RCC 7860 (cell line): ENCODE measurements at regions not wholly inside any gene's neighbourhood (a gene's known extent, or its start where the extent isn't known, plus 50 kb on each side); places are given as distances from the start of the nearest gene placed in this dataset.
"Not testable (repeated sequence)": the region's sequence is repeated elsewhere in the genome, so short reads cannot be mapped to it uniquely, and the experiment has no call there.

ENCODE experiments used
- DNase-seq: peaks from one replicate; pipeline ENCODE4 v3.0.0-alpha.2; 2015; ENCODE audit warnings: low spot score
- FAIRE-seq: peaks from 2 replicates; lab custom pipeline; 2012; peaks lifted over from hg19 to GRCh38; lab: Jason Lieb, UNC

DNA sequence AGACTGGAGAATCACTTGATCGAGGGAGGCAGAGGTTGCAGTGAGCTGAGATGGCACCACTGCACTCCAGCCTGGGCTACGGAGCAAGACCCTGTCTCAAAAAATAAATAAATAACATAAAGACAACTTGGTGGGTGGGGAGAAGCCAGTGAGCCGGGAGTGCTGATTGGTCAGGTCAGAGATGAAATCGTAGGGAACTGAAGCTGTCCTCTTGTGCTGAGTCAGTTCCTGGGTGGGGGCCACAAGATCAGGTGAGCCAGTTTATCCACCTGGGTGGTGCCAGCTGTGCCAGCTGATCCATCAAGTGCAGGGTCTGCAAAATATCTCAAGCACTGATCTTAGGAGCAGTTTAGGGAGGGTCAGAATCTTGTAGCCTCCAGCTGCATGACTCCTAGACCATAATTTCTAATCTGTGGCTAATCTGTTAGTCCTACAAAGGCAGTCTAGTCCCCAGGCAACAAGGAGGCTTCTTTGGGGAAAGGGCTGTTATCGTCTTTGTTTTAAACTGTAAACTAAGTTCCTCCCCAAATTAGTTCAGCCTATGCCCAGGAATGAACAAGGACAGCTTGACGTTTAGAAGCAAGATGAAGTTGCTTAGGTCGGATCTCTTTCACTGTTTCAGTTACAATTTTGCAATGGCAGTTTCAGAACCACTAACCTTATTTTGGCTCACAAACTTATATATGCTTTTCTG is 221.5 kb upstream of the MYLIP start:
- DNase-seq, FAIRE-seq: not testable (repeated sequence)

GRCh38 chr6:15906420-15907016 is 222.4 kb upstream of the MYLIP start:
- no peak for FAIRE-seq
- DNase-seq: no peak

- DNase-seq (peak; percentile 70), FAIRE-seq (no peak)
These were observed 223.1 kb upstream of the MYLIP start for GRCh38 chr6:15905488-15906419.

DNA sequence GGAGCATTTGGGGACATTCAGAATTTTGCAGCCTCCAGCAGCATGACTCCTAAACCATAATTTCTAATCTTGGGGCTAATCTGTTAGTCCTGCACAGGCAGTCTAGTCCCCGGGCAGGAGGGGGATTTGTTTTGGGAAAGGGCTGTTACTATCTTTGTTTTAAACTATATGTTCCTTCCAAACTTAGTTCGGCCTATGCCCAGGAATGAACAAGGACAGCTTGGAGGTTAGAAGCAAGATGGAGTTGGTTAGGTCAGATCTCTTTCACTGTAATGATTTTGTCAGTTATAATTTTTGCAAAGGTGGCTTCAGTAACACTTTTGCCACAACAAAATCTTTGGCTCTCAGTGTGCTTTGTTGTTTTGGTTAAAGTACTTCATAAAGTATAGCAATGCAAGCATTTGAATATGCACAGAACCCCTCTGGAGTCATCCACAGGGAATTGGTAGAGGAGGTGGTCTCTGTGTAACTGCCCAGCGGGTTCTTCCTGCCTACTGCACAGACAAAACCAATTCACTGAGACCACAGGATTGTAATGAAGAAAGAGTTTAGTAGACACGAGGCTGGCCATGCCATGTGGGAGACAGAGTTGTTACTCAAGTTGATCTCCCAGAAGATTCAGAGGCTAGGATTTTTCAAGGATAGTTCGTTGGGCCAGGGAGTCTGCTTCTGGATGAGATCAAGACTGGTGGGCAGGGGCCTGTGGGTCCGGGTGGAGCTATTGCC is 224.1 kb upstream of the MYLIP start:
- FAIRE-seq (no peak), DNase-seq (no peak)

GRCh38 chr6:15901141-15902115 is 227.5 kb upstream of the MYLIP start:
- FAIRE-seq (no peak), DNase-seq (peak; percentile 13)

- no peak for DNase-seq
- FAIRE-seq: no peak
These were observed 230.2 kb upstream of the MYLIP start for GRCh38 chr6:15898693-15899092.

- FAIRE-seq (no peak), DNase-seq (no peak)
These were observed 231.6 kb upstream of the MYLIP start for GRCh38 chr6:15897063-15897876.

DNA sequence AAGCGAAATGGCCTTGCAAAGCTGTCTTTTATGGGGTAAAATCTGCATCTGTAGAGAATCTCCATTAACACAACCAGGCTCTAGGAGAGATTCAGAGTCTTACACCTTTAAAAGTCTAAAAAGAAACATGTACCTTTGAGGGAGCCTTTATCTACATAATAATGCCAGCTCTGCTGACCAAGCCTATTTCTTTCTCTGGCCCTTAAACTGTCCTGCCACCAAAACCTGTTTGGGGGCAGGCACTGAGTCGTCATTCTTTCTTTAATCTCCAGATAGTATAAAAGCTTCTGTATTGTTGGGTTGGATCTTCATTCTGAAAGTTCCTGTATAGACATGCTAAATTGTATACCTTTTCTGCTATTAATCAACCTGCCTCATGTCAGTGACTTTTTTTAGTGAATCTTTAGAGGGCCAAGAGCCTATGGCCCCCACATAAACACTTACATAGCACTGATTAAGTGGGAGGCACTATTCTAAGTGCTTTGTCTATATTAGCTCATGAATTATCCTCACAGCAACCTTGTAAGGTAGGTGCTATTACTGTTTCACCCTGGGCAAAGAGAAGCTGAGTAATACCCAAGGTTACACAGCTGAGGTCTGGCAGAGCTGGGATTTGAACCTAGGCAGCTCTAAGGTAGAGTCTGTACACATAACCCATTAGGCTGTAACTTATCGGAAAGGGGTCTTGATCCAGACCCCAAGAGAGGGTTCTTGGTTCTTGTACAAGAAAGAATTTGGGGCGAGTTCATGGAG is 232.3 kb upstream of the DTNBP1 start:
- no peak for DNase-seq
- no peak for FAIRE-seq

DNA sequence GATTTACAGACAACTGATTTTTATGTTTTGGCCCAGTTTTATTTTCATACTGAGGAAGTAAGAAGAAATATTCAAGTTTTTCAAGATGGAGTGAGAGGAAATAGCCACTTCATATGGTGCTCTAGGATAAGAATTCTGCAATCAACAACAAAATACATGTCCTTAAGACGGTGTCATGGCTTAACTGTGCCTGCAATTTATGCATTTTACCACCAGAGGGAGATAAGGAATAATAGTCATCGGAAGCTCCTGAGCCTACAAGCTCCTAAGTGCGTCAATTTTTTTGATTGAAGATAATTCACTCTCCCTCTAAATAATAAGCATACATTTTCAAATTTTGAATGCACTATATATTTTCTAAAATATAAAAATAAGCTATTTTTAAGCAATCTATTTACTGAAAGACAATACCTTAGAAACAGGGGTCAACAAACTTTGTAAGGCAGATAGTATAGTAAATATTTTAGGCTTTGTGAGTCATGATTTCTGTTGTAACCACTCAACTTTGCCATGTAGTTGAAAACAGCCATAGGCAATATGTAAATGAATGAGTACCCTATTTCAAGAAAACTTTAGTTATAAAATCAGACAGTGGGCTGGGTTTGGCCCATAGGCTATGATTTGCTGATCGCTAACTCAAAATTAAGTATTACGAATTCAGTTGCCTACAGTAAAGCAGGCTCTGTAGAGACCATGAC is 230.9 kb upstream of the DTNBP1 start:
- DNase-seq (peak; percentile 39), FAIRE-seq (no peak)

DNA sequence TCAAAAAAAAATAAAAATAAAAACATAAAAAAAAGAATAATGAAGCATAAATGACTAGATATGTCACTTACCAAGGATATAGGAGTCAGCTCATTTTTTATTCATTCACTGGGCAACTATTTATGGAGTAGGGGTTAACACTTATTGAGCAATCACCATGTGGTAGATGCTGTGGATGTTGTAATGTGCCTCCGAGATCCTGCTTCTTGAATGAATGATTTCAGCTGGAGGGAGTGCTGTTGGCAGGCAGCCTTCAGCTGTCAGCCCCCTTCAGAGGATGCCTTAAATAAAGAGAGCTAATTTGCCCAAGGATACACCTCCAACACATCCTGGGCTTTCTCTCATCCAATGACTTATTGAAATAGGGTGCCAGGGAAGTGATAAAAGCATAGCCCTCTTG is 229.5 kb upstream of the DTNBP1 start:
- DNase-seq (no peak), FAIRE-seq (no peak)

DNA sequence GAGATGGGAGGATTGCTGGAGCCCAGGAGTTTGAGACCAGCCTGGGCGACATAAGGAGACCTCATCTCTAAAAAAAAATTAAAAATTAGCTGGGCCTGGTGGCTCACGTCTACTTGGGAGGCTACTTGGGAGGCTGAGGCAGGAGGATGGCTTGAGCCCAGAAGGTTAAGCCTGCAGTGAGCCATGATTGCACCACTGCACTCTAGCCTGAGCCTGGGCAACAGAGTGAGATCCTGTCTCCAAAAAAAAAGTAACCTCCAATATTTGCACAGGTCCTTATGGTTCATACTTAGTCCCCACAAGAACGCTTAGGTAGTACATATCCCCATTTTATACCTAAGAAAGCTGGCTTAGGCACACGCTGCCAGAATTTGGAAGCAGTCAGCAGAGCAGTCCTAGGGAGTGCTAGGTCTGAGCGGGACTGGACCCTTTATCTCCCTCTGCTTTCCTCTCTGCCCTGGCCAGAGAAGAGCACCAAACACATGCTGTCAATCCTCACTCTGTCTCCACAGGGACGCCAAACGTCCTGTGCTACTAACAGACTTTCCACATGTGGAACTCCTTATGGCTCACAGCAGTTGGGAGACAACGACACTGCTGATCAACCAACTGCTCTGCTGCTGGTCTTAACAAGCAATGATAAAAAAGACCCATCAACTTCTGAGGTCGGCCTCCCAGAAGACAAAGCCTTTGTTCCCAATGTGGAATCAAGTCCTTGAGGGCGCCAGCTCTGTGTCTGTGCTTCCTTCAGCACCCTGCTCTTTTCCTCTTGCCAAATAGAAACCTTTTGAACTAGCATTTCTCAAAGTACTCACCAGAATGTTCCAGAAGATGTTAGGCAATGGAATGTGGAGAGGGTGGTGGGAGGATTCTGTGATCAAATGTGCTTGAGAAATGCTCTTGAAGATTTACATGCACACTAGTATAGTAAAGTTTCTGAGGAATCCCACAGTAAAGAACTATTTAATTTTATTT is 226.3 kb upstream of the DTNBP1 start:
- no peak for FAIRE-seq
- DNase-seq: no peak

DNA sequence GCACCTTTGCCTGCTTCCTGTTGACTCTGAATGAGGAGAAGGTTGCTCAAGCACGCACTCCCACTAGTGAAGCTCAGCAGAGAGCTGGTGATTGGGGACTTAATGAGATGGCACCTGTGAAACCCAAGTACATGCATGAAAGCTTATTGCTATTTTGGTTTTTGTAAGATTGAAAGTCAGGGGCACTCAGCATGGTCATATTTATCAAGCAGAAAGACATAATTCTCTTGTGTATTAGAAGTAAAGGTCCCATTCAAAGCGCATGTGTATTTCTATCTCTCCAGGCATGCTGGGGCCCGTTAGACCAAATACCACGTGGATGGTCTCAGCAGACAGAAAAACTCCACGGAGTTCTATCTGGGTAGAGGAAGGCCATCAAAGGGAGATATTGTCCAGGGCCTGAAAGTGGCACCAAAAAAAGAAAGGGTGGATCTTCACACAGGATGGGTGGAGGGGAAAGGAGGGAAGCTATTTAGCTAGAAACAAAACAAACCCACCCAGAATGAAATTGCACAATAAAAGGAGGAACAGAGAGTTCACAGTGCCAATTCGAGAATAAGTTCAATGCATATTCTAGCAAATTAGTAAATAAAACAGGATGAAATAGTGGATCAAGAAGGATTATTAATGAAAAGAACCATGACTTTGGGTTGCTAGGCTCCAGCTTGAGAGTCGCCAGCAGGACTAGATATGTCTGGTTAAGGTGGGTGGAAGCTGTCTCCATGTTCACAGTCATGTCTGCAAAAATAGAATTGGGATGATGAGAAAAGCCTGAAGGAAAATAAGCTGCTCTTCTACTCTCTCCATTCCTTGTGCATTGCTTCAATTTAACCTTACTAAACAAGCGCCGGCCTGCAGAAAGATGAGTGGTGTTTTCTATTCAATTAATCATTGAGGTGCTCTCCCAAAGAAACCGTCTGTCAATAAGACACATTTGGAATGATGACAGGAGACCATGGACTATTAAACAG is 224.9 kb upstream of the DTNBP1 start:
- FAIRE-seq: no peak

GRCh38 chr6:15885624-15886023 is 222.8 kb upstream of the DTNBP1 start:
- no peak for DNase-seq
- no peak for FAIRE-seq

More for the DNA sequence above, 224.9 kb upstream of the DTNBP1 start:
- DNase-seq: no peak

- not testable (repeated sequence) for FAIRE-seq, DNase-seq
These were observed 220.8 kb upstream of the DTNBP1 start for GRCh38 chr6:15883593-15883992.

DNA sequence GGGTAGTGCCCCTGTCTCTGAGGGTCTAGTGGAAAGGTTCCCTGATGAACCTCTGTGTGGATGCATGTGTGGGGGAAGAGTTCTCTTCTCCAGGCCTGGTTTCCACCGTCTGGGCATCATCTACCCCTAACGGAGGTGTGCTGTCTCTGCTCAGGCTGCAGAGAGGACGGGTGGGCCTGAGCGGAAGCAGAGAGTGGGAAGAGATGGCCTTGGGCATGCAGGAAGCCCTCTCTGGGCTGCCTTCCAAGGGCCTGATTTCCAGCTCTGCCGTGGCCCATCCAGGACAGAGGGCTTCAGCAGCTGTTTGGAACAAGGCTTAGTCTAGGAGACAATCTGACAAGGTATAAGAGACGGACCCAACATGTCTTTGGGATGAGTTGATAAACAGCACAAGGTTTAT is 220.1 kb upstream of the DTNBP1 start:
- FAIRE-seq (no peak), DNase-seq (no peak)
